HepG2 (cell line): ENCODE measurements at regions not wholly inside any gene's neighbourhood (a gene's known extent, or its start where the extent isn't known, plus 50 kb on each side); places are given as distances from the start of the nearest gene placed in this dataset.

ENCODE experiments used
- ATF1 ChIP-seq: IDR thresholded peaks from 2 replicates; pipeline ENCODE4 v1.6.1; 2016; ENCODE audit warnings: mild to moderate bottlenecking, control low read depth
- HNRNPH1 ChIP-seq: fragments of 200-400 bp; formaldehyde crosslinking; optimal IDR thresholded peaks from 2 replicates; pipeline ENCODE3; 2017; ENCODE audit warnings: mild to moderate bottlenecking, low read depth, low read length
- IKZF4 ChIP-seq: sonication (generic); formaldehyde crosslinking; IDR thresholded peaks from 2 replicates; pipeline ENCODE4 v1.5.1; 2020; ENCODE audit warnings: borderline replicate concordance, mild to moderate bottlenecking, low read depth, missing genetic modification reagents; ENCODE audit errors: not compliant biosample characterization
- KDM2A ChIP-seq: sonication (generic); formaldehyde crosslinking; IDR thresholded peaks from 2 replicates; pipeline ENCODE4 v1.4.0; 2020; ENCODE audit warnings: low read depth, missing genetic modification reagents, borderline replicate concordance
- ZC3H13 ChIP-seq: sonication (generic); formaldehyde crosslinking; IDR thresholded peaks from 2 replicates; pipeline ENCODE4 v1.8.1; 2023; ENCODE audit warnings: mild to moderate bottlenecking, missing genetic modification reagents, moderate library complexity
- ZNF142 ChIP-seq: sonication (generic); formaldehyde crosslinking; IDR thresholded peaks from 2 replicates; pipeline ENCODE4 v1.4.0; 2020; ENCODE audit warnings: missing genetic modification reagents
- ZNF331 ChIP-seq: sonication (generic); formaldehyde crosslinking; IDR thresholded peaks from 2 replicates; pipeline ENCODE4 v1.4.0; 2020; ENCODE audit warnings: missing genetic modification reagents
- ZNF432 ChIP-seq: sonication (generic); formaldehyde crosslinking; IDR thresholded peaks from 2 replicates; pipeline ENCODE4 v1.5.0; 2020; ENCODE audit warnings: missing genetic modification reagents, mild to moderate bottlenecking, borderline replicate concordance
- ZNF83 ChIP-seq: sonication (generic); formaldehyde crosslinking; IDR thresholded peaks from 2 replicates; pipeline ENCODE4 v1.4.0; 2020; ENCODE audit warnings: missing genetic modification reagents, mild to moderate bottlenecking, borderline replicate concordance
- ZNF841 ChIP-seq: sonication (generic); formaldehyde crosslinking; IDR thresholded peaks from 2 replicates; pipeline ENCODE4 v1.8.1; 2023; ENCODE audit warnings: missing genetic modification reagents, borderline replicate concordance

GRCh38 chr10:78932054-78932386, 136.7 kb upstream of the ZMIZ1 start (continued):
- TF ChIP-seq ZNF841 (CRISPR knock-in tag) (no peak), ZNF432 (CRISPR knock-in tag) (no peak), KDM2A (CRISPR knock-in tag) (no peak), HNRNPH1 (no peak), ZNF83 (CRISPR knock-in tag) (no peak), IKZF4 (CRISPR knock-in tag) (no peak), ZNF331 (no peak), ATF1 (no peak), ZNF142 (CRISPR knock-in tag) (no peak), ZC3H13 (no peak)
